HG03439 (cell line): ENCODE measurements at regions not wholly inside any gene's neighbourhood (a gene's known extent, or its start where the extent isn't known, plus 50 kb on each side); places are given as distances from the start of the nearest gene placed in this dataset.
"Not testable (repeated sequence)": the region's sequence is repeated elsewhere in the genome, so short reads cannot be mapped to it uniquely, and the experiment has no call there.

Experiments used
- ATAC-seq: cut with Tn5 transposase; IDR thresholded peaks from one replicate; pipeline ENCODE4 v1.9.1; 2021; ENCODE audit warnings: mild to moderate bottlenecking, moderate library complexity; ENCODE audit not compliant: unreplicated experiment

- ATAC-seq: no peak
Measured at GRCh38 chr21:19218163-19218562, 814.6 kb upstream of the TMPRSS15 start.

GRCh38 chr21:19224090-19224489, 820.5 kb upstream of the TMPRSS15 start:
- no peak for ATAC-seq

- no peak for ATAC-seq
Measured at GRCh38 chr21:19228226-19228625, 824.6 kb upstream of the TMPRSS15 start.

GRCh38 chr21:19233841-19234240, 830.3 kb upstream of the TMPRSS15 start:
- ATAC-seq: not testable (repeated sequence)

GRCh38 chr21:19236209-19236608, 832.6 kb upstream of the TMPRSS15 start:
- ATAC-seq: no peak

- no peak for ATAC-seq
Measured at GRCh38 chr21:19237608-19238007, 834.0 kb upstream of the TMPRSS15 start.

- ATAC-seq: no peak
Measured at GRCh38 chr21:19239696-19240095, 836.1 kb upstream of the TMPRSS15 start.

- no peak for ATAC-seq
Measured at GRCh38 chr21:19244502-19245187, 841.1 kb upstream of the TMPRSS15 start.

GRCh38 chr21:19245188-19245580, 841.6 kb upstream of the TMPRSS15 start:
- no peak for ATAC-seq

GRCh38 chr21:19246018-19246417, 842.4 kb upstream of the TMPRSS15 start:
- ATAC-seq: no peak

GRCh38 chr21:19256934-19257660, 853.5 kb upstream of the TMPRSS15 start:
- ATAC-seq: no peak

GRCh38 chr21:19261731-19262376, 858.3 kb upstream of the TMPRSS15 start:
- ATAC-seq: no peak

GRCh38 chr21:19266636-19267035, 863.1 kb upstream of the TMPRSS15 start:
- ATAC-seq: no peak

- no peak for ATAC-seq
Measured at GRCh38 chr21:19268686-19269085, 865.1 kb upstream of the TMPRSS15 start.

GRCh38 chr21:19275065-19275464, 871.5 kb upstream of the TMPRSS15 start:
- ATAC-seq: no peak

GRCh38 chr21:19276665-19277064, 873.1 kb upstream of the TMPRSS15 start:
- no peak for ATAC-seq

GRCh38 chr21:19286876-19287275, 883.3 kb upstream of the TMPRSS15 start:
- no peak for ATAC-seq

- no peak for ATAC-seq
Measured at GRCh38 chr21:19290328-19290727, 886.7 kb upstream of the TMPRSS15 start.

- no peak for ATAC-seq
Measured at GRCh38 chr21:19320291-19320690, 916.7 kb upstream of the TMPRSS15 start.

- no peak for ATAC-seq
Measured at GRCh38 chr21:19321688-19322087, 918.1 kb upstream of the TMPRSS15 start.

- no peak for ATAC-seq
Measured at GRCh38 chr21:19322360-19322759, 918.8 kb upstream of the TMPRSS15 start.
